Mononuclear cell (primary cell): ENCODE measurements at regions not wholly inside any gene's neighbourhood (a gene's known extent, or its start where the extent isn't known, plus 50 kb on each side); places are given as distances from the start of the nearest gene placed in this dataset.

Experiments
- H3K27me3 ChIP-seq: 2 replicates; pipeline ENCODE4 v1.6.0; 2011; ENCODE audit warnings: low read length, control low read depth; ENCODE audit not compliant: insufficient read depth
- H3K4me1 ChIP-seq: 2 replicates; pipeline ENCODE4 v1.5.1; 2011; ENCODE audit warnings: mild to moderate bottlenecking, low read length, control low read depth; ENCODE audit not compliant: insufficient read depth
- H3K4me3 ChIP-seq: 2 replicates; pipeline ENCODE4 v1.5.1; 2011; ENCODE audit warnings: mild to moderate bottlenecking, low read length, moderate library complexity
- H3K9me3 ChIP-seq: 2 replicates; pipeline ENCODE4 v1.5.1; 2011; ENCODE audit warnings: low read depth, mild to moderate bottlenecking, control low read depth, low read length

DNA sequence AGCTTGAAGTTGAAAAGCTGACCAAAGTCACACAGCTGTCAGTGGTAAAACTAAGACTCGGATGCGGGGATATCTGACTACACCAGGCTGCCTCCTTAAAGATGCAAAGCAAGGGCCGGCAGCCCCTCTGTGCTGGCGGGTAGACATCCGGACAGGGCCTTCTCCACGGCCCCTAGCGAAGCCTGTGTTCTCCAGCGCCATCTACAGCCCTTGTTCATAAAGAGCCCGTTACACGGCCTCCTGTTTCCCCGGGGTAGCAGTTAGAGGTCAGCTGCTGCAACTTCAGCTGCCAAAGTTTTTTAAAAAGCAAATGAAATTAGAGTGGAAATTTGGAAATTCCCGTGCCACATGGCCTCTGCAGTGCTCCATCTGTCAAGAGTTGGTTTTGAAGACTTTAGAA, 383.0 kb downstream of the TBL1XR1 start:
- Histone ChIP-seq H3K9me3 (no peaks in the 10 kb centered on the region), H3K4me3 (no peak overlapping the region), H3K27me3 (no peaks in the 10 kb centered on the region), H3K4me1 (no peaks in the 10 kb centered on the region)

DNA sequence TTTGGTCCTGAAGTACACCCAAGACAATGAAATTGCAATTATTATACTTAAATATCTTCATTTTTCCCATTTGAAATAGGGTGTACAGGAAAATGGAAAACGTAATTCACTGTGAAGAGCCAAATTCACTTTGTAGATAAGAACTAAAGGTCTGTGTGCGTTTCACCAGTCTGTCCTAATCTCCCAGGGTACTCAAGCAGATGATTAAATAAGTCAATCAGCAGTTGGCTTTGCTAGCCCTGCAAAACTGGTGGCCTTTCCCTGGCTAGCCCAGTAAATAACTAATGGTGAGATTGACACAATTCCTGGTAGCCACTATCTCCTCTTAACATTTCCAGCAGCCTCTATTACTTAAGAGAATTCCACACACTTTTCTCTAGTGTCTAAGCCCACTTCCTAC, 389.3 kb downstream of the TBL1XR1 start:
- Histone ChIP-seq H3K9me3 (no peaks in the 10 kb centered on the region), H3K4me3 (no peak overlapping the region), H3K4me1 (no peaks in the 10 kb centered on the region), H3K27me3 (no peaks in the 10 kb centered on the region)

DNA sequence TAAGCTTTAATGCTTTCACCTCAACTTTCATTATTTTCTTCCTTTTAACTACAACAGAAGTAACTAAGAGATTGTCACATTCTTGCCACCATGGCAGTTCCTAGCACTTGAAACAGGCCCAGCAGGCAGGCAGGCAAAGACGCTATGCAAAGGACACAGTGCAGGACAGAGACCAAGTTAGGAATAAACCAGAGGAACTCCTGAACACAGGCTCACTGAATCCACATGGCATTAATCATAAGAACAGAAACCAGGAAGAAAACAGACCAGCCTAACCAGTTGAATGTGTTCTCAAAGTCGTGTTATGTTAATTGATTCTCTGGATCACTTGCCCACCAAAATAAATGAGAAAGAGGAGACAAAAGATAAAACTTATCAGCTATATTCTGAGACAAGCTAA, 397.6 kb downstream of the TBL1XR1 start:
- Histone ChIP-seq H3K27me3 (no peaks in the 10 kb centered on the region), H3K4me1 (no peaks in the 10 kb centered on the region), H3K9me3 (no peaks in the 10 kb centered on the region), H3K4me3 (no peak overlapping the region)

DNA sequence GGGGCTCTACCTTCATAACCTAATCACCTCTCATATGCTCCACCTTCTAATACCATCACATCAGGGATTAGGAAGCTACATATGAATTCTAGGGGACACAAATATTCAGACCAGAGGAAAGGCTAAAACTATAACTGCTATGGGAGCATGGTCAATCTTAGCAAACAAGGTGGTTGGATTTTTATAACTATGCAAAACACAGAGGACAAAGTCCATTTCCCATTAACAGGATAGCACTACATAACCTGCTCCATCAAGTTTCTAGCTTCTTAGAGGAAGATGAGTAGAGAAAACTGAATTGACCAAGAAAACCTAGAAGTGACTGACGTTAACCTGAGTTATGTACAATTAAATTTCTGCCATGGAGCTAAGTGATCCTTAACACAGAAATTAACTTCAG, 398.6 kb downstream of the TBL1XR1 start:
- no peaks in the 10 kb centered on the region for H3K4me1 ChIP-seq
- no peaks in the 10 kb centered on the region for H3K27me3 ChIP-seq
- H3K4me3 ChIP-seq = no peak overlapping the region
- H3K9me3 ChIP-seq = no peaks in the 10 kb centered on the region

DNA sequence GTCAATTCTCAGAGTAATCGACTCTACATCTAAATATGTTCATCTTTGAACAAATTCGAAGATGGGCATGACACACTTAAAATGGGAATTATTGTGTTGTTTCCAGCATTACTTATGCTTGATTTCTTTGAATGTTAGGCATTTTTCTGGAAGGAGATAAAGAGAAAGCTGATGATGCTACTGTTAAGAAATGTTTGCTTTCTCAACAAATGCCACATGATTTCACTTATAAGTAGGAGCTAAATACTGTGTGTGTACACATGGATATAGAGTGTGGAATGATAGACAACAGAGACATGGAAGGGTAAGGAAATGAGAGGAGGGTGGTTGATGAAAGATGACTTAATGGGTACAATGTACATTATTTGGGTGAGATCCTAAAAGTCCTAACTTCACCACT, 400.9 kb downstream of the TBL1XR1 start:
- H3K4me1 ChIP-seq = no peaks in the 10 kb centered on the region
- H3K27me3 ChIP-seq = no peaks in the 10 kb centered on the region
- no peaks in the 10 kb centered on the region for H3K9me3 ChIP-seq
- no peak overlapping the region for H3K4me3 ChIP-seq

- no peaks in the 10 kb centered on the region for H3K4me1 ChIP-seq
- H3K4me3 ChIP-seq = no peak overlapping the region
- no peaks in the 10 kb centered on the region for H3K27me3 ChIP-seq
- H3K9me3 ChIP-seq = no peaks in the 10 kb centered on the region
Measured at GRCh38 chr3:176795891-176796290, 401.4 kb downstream of the TBL1XR1 start.

DNA sequence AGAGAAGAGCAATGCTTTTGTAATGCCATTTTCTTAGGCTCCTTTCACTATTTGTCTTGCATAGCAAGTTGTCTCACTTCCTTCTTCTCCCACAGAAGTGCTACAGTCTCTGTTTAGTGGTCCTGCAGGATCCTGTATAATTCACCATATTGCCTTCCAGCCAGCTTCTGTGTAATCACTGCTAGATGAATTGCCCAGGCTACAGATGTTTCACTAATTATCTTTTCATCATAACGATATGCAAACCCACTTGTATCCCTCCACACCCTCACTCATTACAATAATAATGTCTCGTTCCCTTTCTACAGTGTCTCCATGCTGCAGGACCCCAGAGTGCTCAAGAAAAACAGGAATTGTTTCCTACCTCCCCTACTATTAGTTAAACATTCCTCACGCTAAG, 402.9 kb downstream of the TBL1XR1 start:
- Histone ChIP-seq H3K4me3 (no peak overlapping the region), H3K27me3 (no peaks in the 10 kb centered on the region), H3K9me3 (no peaks in the 10 kb centered on the region), H3K4me1 (no peaks in the 10 kb centered on the region)

- Histone ChIP-seq H3K9me3 (no peaks in the 10 kb centered on the region), H3K4me3 (no peak overlapping the region), H3K27me3 (no peaks in the 10 kb centered on the region), H3K4me1 (no peaks in the 10 kb centered on the region)
Measured at GRCh38 chr3:176789947-176790346, 407.3 kb downstream of the TBL1XR1 start.

GRCh38 chr3:176789281-176789705, 408.0 kb downstream of the TBL1XR1 start:
- no peaks in the 10 kb centered on the region for H3K4me1 ChIP-seq
- no peaks in the 10 kb centered on the region for H3K27me3 ChIP-seq
- no peak overlapping the region for H3K4me3 ChIP-seq
- H3K9me3 ChIP-seq = no peaks in the 10 kb centered on the region

DNA sequence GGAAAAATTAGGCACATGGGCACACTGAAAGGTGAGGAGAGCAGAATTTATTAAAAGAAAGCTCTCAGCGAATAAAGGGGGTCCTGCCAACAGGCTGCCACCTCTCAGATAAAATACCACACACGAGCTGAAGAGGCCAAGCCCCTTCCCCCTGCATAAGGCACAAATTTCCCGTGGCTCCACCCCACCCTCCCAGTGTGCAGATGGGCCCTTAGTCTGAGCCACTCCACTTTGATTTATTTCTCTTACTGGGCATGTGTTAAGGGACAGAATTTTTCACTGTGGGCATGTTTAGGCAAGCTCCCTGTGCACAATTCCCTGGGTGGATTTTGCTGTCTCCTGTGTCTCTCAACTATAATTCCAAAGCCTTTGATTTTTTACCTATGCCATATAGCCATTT, 409.8 kb downstream of the TBL1XR1 start:
- Histone ChIP-seq H3K27me3 (no peaks in the 10 kb centered on the region), H3K9me3 (no peaks in the 10 kb centered on the region), H3K4me3 (no peak overlapping the region), H3K4me1 (no peaks in the 10 kb centered on the region)

GRCh38 chr3:176785171-176785570, 412.1 kb downstream of the TBL1XR1 start:
- no peaks in the 10 kb centered on the region for H3K9me3 ChIP-seq
- H3K27me3 ChIP-seq = no peaks in the 10 kb centered on the region
- no peaks in the 10 kb centered on the region for H3K4me1 ChIP-seq
- H3K4me3 ChIP-seq = no peak overlapping the region

- Histone ChIP-seq H3K27me3 (no peaks in the 10 kb centered on the region), H3K4me1 (no peaks in the 10 kb centered on the region), H3K4me3 (no peak overlapping the region), H3K9me3 (no peaks in the 10 kb centered on the region)
Measured at GRCh38 chr3:176780766-176781165, 416.5 kb downstream of the TBL1XR1 start.

DNA sequence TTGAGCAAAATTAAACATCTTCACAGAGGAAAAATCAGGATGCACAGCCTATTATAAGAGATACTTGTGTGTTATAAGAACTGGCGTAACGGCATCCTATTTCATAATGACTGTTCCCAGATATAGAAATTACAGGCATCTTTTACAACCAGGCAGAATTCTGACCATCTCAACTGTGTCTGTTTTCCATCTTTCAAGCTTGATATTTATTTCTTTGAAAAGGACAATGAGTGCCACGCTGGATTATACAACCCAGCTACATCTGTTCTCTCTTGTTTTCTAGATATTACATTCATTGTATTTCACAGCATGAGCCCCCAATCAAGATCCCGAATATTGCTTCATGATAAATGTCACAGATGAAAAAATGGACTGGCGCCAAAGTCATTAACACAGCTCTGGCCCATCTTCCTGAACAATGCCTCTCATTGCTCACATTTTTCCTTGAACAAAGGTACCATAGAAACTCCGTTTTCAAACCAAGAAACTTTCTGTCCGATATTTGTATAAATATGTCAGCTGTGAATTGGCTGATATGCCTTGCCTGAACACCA, 420.6 kb downstream of the TBL1XR1 start:
- H3K27me3 ChIP-seq = no peaks in the 10 kb centered on the region
- H3K4me1 ChIP-seq = no peaks in the 10 kb centered on the region
- H3K9me3 ChIP-seq = no peaks in the 10 kb centered on the region
- no peak overlapping the region for H3K4me3 ChIP-seq

DNA sequence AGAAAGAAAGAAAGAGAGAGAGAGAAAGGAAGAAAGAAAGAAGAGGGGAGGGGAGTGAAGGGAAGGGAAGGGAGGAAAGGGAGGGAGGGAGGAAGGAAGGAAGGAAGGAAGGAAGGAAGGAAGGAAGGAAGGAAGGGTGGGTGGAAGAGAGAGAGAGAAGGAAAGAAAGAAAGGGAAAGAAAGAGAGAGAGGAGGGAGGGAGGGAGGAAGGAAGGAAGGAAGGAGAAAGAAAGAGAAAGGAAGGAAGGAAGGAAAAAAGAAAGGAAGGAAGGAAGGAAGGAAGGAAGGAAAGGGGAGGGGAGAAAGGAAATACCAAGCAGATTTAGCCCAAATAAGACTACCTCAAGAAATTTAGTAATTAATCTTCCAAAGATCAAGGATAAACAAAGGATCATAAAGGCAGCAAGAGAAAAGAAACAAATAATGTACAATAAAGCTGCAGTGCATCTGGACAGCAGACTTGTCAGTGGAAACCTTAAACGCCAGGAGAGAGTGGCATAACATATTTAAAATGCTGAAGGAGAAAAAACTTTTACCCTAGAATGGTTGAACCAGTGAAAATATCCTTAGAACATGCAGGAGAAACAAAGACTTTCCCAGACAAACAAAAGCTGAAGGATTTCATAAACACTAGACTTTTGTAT, 427.6 kb downstream of the TBL1XR1 start:
- no peaks in the 10 kb centered on the region for H3K9me3 ChIP-seq
- no peaks in the 10 kb centered on the region for H3K27me3 ChIP-seq
- no peak overlapping the region for H3K4me3 ChIP-seq
- H3K4me1 ChIP-seq = no peaks in the 10 kb centered on the region

- H3K9me3 ChIP-seq = no peaks in the 10 kb centered on the region
- no peak overlapping the region for H3K4me3 ChIP-seq
- no peaks in the 10 kb centered on the region for H3K27me3 ChIP-seq
- H3K4me1 ChIP-seq = no peaks in the 10 kb centered on the region
Measured at GRCh38 chr3:176767385-176767784, 429.9 kb downstream of the TBL1XR1 start.

DNA sequence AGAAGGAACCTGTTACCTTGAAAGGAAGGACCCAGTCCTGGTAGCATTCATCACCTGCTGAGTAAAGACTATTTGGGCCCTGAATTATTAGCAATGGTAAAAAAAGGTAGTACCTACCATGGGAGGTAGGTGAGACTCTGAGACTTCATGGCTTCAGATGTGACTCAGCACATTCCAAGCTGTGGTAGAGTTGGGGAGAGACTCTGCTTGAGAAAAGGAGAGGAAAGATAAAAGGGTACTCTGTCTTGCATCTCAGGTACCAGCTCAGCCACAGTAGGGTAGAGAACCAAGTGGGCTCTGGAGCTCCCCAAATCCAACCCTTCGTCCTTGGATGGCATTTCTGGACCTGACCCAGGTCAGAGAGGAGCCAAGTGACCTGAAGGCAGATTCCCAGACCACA, 430.4 kb downstream of the TBL1XR1 start:
- H3K4me1 ChIP-seq = no peaks in the 10 kb centered on the region
- H3K4me3 ChIP-seq = no peak overlapping the region
- no peaks in the 10 kb centered on the region for H3K27me3 ChIP-seq
- no peaks in the 10 kb centered on the region for H3K9me3 ChIP-seq
